CD4-positive, alpha-beta T cell treated with Interleukin-6 for 4 hours (primary cell): ENCODE measurements at regions not wholly inside any gene's neighbourhood (a gene's known extent, or its start where the extent isn't known, plus 50 kb on each side); places are given as distances from the start of the nearest gene placed in this dataset.

Source experiments
- DNase-seq: peaks from one replicate; pipeline ENCODE4 v3.0.0-alpha.2; 2020; ENCODE audit warnings: mixed read lengths

- no peak for DNase-seq
These were observed 55.4 kb upstream of the CDH20 start for GRCh38 chr18:61277808-61278207.

- DNase-seq, result no peak
These were observed 51.8 kb upstream of the CDH20 start for GRCh38 chr18:61281431-61281830.

- no peak for DNase-seq
These were observed 50.3 kb upstream of the CDH20 start for GRCh38 chr18:61282926-61283325.
